HCT116 (cell line): ENCODE measurements at regions not wholly inside any gene's neighbourhood (a gene's known extent, or its start where the extent isn't known, plus 50 kb on each side); places are given as distances from the start of the nearest gene placed in this dataset.

ENCODE experiments used
- ATAC-seq: fragments of 200-7000 bp; cut with Tn5 transposase; 2 replicates; pipeline ENCODE4 v1.9.1; 2020; ENCODE audit warnings: mild to moderate bottlenecking, moderate library complexity
- BruUV-seq: library from RNA; stranded (reverse); fragments of 400-500 nt; replicated peaks from 2 replicates; lab custom pipeline; 2021; lab: Mats Ljungman, UMichigan
- CTCF ChIA-PET: fragments of 300-600 bp; sonication (Branson Sonifier 250); formaldehyde crosslinking; loops from one replicate; lab custom pipeline; 2021; ENCODE audit warnings: antibody characterized with exemption; lab: Charles Lee
- POLR2A ChIA-PET: fragments of 300-600, 350-600 bp; sonication (Branson Sonifier 250); formaldehyde crosslinking; loops from one replicate; lab custom pipeline; 2021; ENCODE audit warnings: antibody characterized with exemption; lab: Charles Lee
- RAD21 ChIA-PET, 2 experiments: fragments of 300-600 bp; sonication (Branson Sonifier 250); formaldehyde crosslinking; loops; one replicate each; lab custom pipeline; 2023; ENCODE audit warnings: low total read pairs in 2 of 2; ENCODE audit not compliant: uncharacterized antibody in 2 of 2, unreplicated experiment in 2 of 2, low non-redundant PET in 1 of 2; lab: Charles Lee
- DNase-seq: peaks from one replicate; pipeline ENCODE4 v3.0.0-alpha.2; 2010; ENCODE audit warnings: low read depth, low spot score
- H2AFZ ChIP-seq: fragments of 200-600 bp; shearing (Covaris generic), sonication (generic); 2 replicates; pipeline ENCODE4 v1.6.1; 2017; ENCODE audit warnings: low read depth, mixed run types, mixed read lengths, antibody characterized with exemption, low read length; ENCODE audit not compliant: poor library complexity, severe bottlenecking
- H3K27ac ChIP-seq: 2 replicates; pipeline ENCODE4 v1.5.1; 2012; ENCODE audit warnings: low read depth, low read length
- H3K27me3 ChIP-seq: fragments of 200-600 bp; sonication (generic); 2 replicates; pipeline ENCODE4 v1.6.1; 2016; ENCODE audit warnings: mixed run types, low read length, mixed read lengths; ENCODE audit not compliant: insufficient read depth
- H3K36me3 ChIP-seq, 2 experiments: fragments of 200-500 bp in 1 of 2; fragments of 200-600 bp in 1 of 2; sonication (Bioruptor generic) in 1 of 2; sonication (generic) in 1 of 2; 2 replicates each; pipeline versions ENCODE4 v1.5.1 to v1.6.1; 2014 to 2016; ENCODE audit warnings: low read length in 2 of 2, inconsistent platforms in 1 of 2, mixed read lengths in 1 of 2, mixed run types in 1 of 2; ENCODE audit not compliant: insufficient read depth in 2 of 2, control insufficient read depth in 1 of 2
- H3K4me1 ChIP-seq, 2 experiments: fragments of 200-600 bp in 1 of 2; sonication (generic) in 1 of 2; 2 replicates each; pipeline versions ENCODE4 v1.5.1 to v1.6.1; 2012 to 2017; ENCODE audit warnings: low read length in 2 of 2, inconsistent platforms in 1 of 2, mild to moderate bottlenecking in 1 of 2, mixed read lengths in 1 of 2, mixed run types in 1 of 2, moderate library complexity in 1 of 2; ENCODE audit not compliant: insufficient read depth in 2 of 2, control insufficient read depth in 1 of 2
- H3K4me2 ChIP-seq: fragments of 200-600 bp; sonication (generic); 2 replicates; pipeline ENCODE4 v1.6.1; 2017; ENCODE audit warnings: mixed run types, low read length, mixed read lengths
- H3K4me3 ChIP-seq, 2 experiments: fragments of 200-600 bp in 1 of 2; sonication (generic) in 1 of 2; replicated peaks in 1 of 2; 2 replicates each; pipeline ENCODE4 v1.5.1; 2011 to 2016; ENCODE audit warnings: low read length in 2 of 2, control low read depth in 1 of 2, low read depth in 1 of 2, mild to moderate bottlenecking in 1 of 2, mixed read lengths in 1 of 2, mixed run types in 1 of 2
- H3K79me2 ChIP-seq: fragments of 200-600 bp; sonication (generic); 2 replicates; pipeline ENCODE4 v1.6.1; 2017; ENCODE audit warnings: mild to moderate bottlenecking, mixed run types, low read length, moderate library complexity, mixed read lengths; ENCODE audit not compliant: insufficient read depth
- H3K9ac ChIP-seq: fragments of 200-600 bp; sonication (generic); 2 replicates; pipeline ENCODE4 v1.6.1; 2016; ENCODE audit warnings: low read length, mixed read lengths
- H3K9me2 ChIP-seq: fragments of 200-600 bp; sonication (generic), shearing (Covaris generic); 2 replicates; pipeline ENCODE4 v1.6.1; 2017; ENCODE audit warnings: mixed run types, mild to moderate bottlenecking, moderate library complexity; ENCODE audit not compliant: insufficient read depth
- H3K9me3 ChIP-seq, 2 experiments: fragments of 200-500 bp in 1 of 2; fragments of 200-600 bp in 1 of 2; sonication (Bioruptor generic) in 1 of 2; sonication (generic) in 1 of 2; 2 replicates each; pipeline ENCODE4 v1.6.1; 2014 to 2017; ENCODE audit warnings: low read length in 2 of 2, mixed read lengths in 2 of 2, inconsistent platforms in 1 of 2, low read depth in 1 of 2, mild to moderate bottlenecking in 1 of 2, mixed run types in 1 of 2, moderate library complexity in 1 of 2; ENCODE audit not compliant: control insufficient read depth in 1 of 2, insufficient read depth in 1 of 2
- H4K20me1 ChIP-seq: fragments of 200-600 bp; sonication (generic), shearing (Covaris generic); 2 replicates; pipeline ENCODE4 v1.6.1; 2017; ENCODE audit warnings: mixed run types, mild to moderate bottlenecking, moderate library complexity; ENCODE audit not compliant: insufficient read depth
- ATF3 ChIP-seq: IDR thresholded peaks from 2 replicates; pipeline ENCODE4 v1.6.1; 2012
- CEBPB ChIP-seq: IDR thresholded peaks from 2 replicates; pipeline ENCODE4 v1.6.1; 2012; ENCODE audit warnings: low read depth
- CTCF ChIP-seq, 3 experiments: fragments of 200-600 bp in 1 of 3; sonication (generic) in 1 of 3; IDR thresholded peaks in 2 of 3; conservative IDR thresholded peaks in 1 of 3; 2 replicates each; pipeline ENCODE4 v1.5.1; 2012 to 2017; ENCODE audit warnings: low read depth in 2 of 3, low read length in 2 of 3, antibody characterized with exemption in 1 of 3, borderline replicate concordance in 1 of 3, control low read depth in 1 of 3, mild to moderate bottlenecking in 1 of 3, mixed read lengths in 1 of 3, mixed run types in 1 of 3, moderate library complexity in 1 of 3; ENCODE audit not compliant: insufficient read depth in 1 of 3
- EGR1 ChIP-seq: IDR thresholded peaks from 2 replicates; pipeline ENCODE4 v1.6.1; 2012; ENCODE audit warnings: low read depth
- ELF1 ChIP-seq: IDR thresholded peaks from 2 replicates; pipeline ENCODE4 v1.6.1; 2012; ENCODE audit warnings: low read depth, borderline replicate concordance
- JUND ChIP-seq: IDR thresholded peaks from 2 replicates; pipeline ENCODE4 v1.6.1; 2012
- POLR2A ChIP-seq: IDR thresholded peaks from 2 replicates; pipeline ENCODE4 v1.7.0; 2011; ENCODE audit warnings: borderline replicate concordance; ENCODE audit not compliant: insufficient read depth, insufficient read length; ENCODE audit errors: extremely low read depth
- POLR2AphosphoS5 ChIP-seq: IDR thresholded peaks from 2 replicates; pipeline ENCODE4 v1.6.1; 2011; ENCODE audit warnings: mild to moderate bottlenecking, low read depth, low read length, moderate library complexity
- SP1 ChIP-seq: IDR thresholded peaks from 2 replicates; pipeline ENCODE4 v1.6.1; 2012; ENCODE audit warnings: low read depth
- TCF7L2 ChIP-seq: IDR thresholded peaks from 2 replicates; pipeline ENCODE4 v1.7.0; 2011; ENCODE audit warnings: borderline replicate concordance, inconsistent platforms; ENCODE audit not compliant: insufficient read depth, insufficient read length; ENCODE audit errors: extremely low read depth
- ZBTB33 ChIP-seq: IDR thresholded peaks from 2 replicates; pipeline ENCODE4 v1.6.1; 2011; ENCODE audit warnings: mild to moderate bottlenecking, low read length, moderate library complexity; ENCODE audit not compliant: insufficient replicate concordance; ENCODE audit errors: extremely low read depth
- ZNF274 ChIP-seq: fragments of 200-500 bp; sonication (Bioruptor generic); IDR thresholded peaks from 2 replicates; pipeline ENCODE4 v1.6.1; 2014; ENCODE audit warnings: mild to moderate bottlenecking, low read depth, low read length, inconsistent platforms
- intact Hi-C: fragments of 100-400 bp; cut with micrococcal nuclease; formaldehyde crosslinking; loops from 2 replicates; pipeline ENCODE4 v1.10.0; 2022

DNA sequence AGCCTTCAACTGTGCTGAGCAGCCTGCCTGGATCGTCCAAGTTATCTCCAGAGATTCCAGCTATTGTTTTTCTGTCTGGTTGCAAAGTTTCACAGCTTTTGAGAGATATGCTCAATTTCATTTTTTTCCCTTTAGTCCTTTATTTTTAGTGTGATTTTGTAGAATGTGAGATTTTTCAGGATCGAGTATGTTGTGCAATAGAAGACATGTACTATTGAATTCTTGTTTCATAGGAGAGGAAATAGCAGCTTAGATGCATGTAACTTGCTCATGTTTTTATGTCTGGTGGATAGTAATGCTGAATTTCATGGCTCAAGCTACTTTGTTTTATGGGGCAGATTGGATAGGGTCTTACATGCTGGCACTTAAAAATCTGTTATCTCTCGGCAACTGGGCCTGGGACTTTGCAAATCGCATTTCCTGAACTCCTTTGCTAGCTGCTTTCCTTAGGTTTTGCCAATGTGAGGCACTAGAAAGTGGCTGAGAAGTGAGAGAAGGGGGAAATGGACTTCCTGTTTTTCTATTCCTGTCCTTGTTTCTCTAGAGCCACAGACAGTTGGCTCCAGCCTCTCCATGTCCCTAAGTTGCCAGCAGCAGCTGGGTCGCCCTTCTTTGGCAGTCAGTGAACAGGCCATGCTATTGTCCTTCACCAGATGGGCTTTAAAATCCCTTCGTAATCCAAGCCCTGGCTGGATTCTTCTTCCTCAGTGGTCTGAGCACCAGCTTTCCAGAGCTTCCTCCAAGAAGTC lies 101.4 kb upstream of the PDE4B start:
- POLR2A ChIA-PET = interaction anchor here (0.6 kb wide), 1 partner anchor 252 kb away, joined by 3 read pairs; no protein-coding TSS in a partner anchor
- Histone ChIP-seq H3K4me1 (no peaks in the 10 kb centered on the region), H3K4me3 (no peak overlapping the region)
- CTCF ChIA-PET = interaction anchor here (1.3 to 2.8 kb wide), 2 partner anchors 455 to 551 kb away, joined by 4 to 8 read pairs; no protein-coding TSS in a partner anchor
- RAD21 ChIA-PET = no interaction called here
- intact Hi-C loops = no loop called here
- no TSS peak for BruUV-seq
- no peak for TF ChIP-seq CEBPB
- TF ChIP-seq ZBTB33 = no peak
- no peak for TF ChIP-seq ZNF274
- no peak for TF ChIP-seq ATF3
- no peak for TF ChIP-seq POLR2A
- TF ChIP-seq EGR1 = no peak
- TF ChIP-seq CTCF (IDR thresholded peaks at IDR 0.05 in 2 of 3, conservative IDR thresholded peaks at IDR 0.05 in 1 of 3; ENCODE audit: borderline replicate concordance in 1 of 3, insufficient read depth in 1 of 3, low read depth in 2 of 3, low read length in 2 of 3) = no peak
- no peak for TF ChIP-seq POLR2AphosphoS5
- TF ChIP-seq JUND = no peak
- TF ChIP-seq ELF1 = no peak
- TF ChIP-seq TCF7L2 = no peak
- TF ChIP-seq SP1 = no peak
- TF ChIP-seq, all 23 proteins: peak for 0
- Histone ChIP-seq H3K9me3 (no peaks in the 10 kb centered on the region), H3K27ac (no peak overlapping the region), H3K79me2 (no peaks in the 10 kb centered on the region), H3K9me2 (no peaks in the 10 kb centered on the region), H2AFZ (no peak overlapping the region), H4K20me1 (no peaks in the 10 kb centered on the region), H3K9ac (no peak overlapping the region), H3K27me3 (no peaks in the 10 kb centered on the region), H3K4me2 (no peak overlapping the region), H3K36me3 (no peaks in the 10 kb centered on the region)
- ATAC-seq (no peak), DNase-seq (no peak)
